B cell (primary cell): ENCODE measurements at regions not wholly inside any gene's neighbourhood (a gene's known extent, or its start where the extent isn't known, plus 50 kb on each side); places are given as distances from the start of the nearest gene placed in this dataset.

Experiments
- ATAC-seq: fragments of 200-7000 bp; cut with Tn5 transposase; one replicate; pipeline ENCODE4 v1.10.0; 2021; ENCODE audit warnings: low read depth, mild to moderate bottlenecking, moderate number of reproducible peaks, moderate library complexity
- CTCF ChIA-PET: fragments of 350-600 bp; sonication (Branson Sonifier 250); formaldehyde crosslinking; loops from one replicate; lab custom pipeline; 2021; ENCODE audit warnings: antibody characterized with exemption, inconsistent platforms; lab: Charles Lee
- POLR2A ChIA-PET: fragments of 350-600 bp; sonication (Branson Sonifier 250); formaldehyde crosslinking; loops from one replicate; lab custom pipeline; 2021; ENCODE audit warnings: antibody characterized with exemption; lab: Charles Lee
- DNase-seq: peaks from one replicate; pipeline ENCODE4 v3.0.0; 2013
- H2AFZ ChIP-seq: 2 replicates; pipeline ENCODE4 v1.6.1; 2012; ENCODE audit warnings: mild to moderate bottlenecking, low read depth, low read length; ENCODE audit not compliant: insufficient read depth, poor library complexity, severe bottlenecking
- H3K27ac ChIP-seq, 2 donors: 1 replicate in 1 of 2; 2 replicates in 1 of 2; pipeline ENCODE4 v1.5.1; 2012 to 2013; ENCODE audit warnings: low read length in 2 of 2, mild to moderate bottlenecking in 2 of 2, moderate library complexity in 1 of 2
- H3K27me3 ChIP-seq, 4 experiments: fragments of 200-600 bp in 1 of 4; sonication (generic) in 1 of 4; replicated peaks in 1 of 4; 1 replicate in 2 of 4; 2 replicates in 2 of 4; pipeline versions ENCODE4 v1.6.1 to v1.7.0; 2013 to 2016; ENCODE audit warnings: low read length in 3 of 4, mild to moderate bottlenecking in 2 of 4, mixed read lengths in 1 of 4, moderate library complexity in 1 of 4; ENCODE audit not compliant: insufficient read depth in 4 of 4, control insufficient read depth in 3 of 4; ENCODE audit errors: control extremely low read depth in 1 of 4
- H3K36me3 ChIP-seq, 2 experiments: replicated peaks in 1 of 2; 1 replicate in 1 of 2; 2 replicates in 1 of 2; pipeline versions ENCODE4 v1.6.1 to v1.7.1; 2013; ENCODE audit warnings: low read length in 1 of 2; ENCODE audit not compliant: insufficient read depth in 2 of 2, control insufficient read depth in 1 of 2; ENCODE audit errors: control extremely low read depth in 1 of 2, extremely low read depth in 1 of 2
- H3K4me1 ChIP-seq, 2 donors: fragments of 200-600 bp in 1 of 2; sonication (generic) in 1 of 2; 1 replicate in 1 of 2; 2 replicates in 1 of 2; pipeline versions ENCODE4 v1.5.1 to v1.6.1; 2013 to 2017; ENCODE audit warnings: low read length in 2 of 2; ENCODE audit not compliant: control insufficient read depth in 2 of 2, insufficient read depth in 2 of 2
- H3K4me2 ChIP-seq: replicated peaks from 2 replicates; pipeline ENCODE3; 2012; ENCODE audit warnings: mild to moderate bottlenecking, low read depth, low read length; ENCODE audit not compliant: poor library complexity, severe bottlenecking
- H3K4me3 ChIP-seq, 5 experiments: fragments of 200-600 bp in 1 of 5; sonication (generic) in 1 of 5; 1 replicate in 3 of 5; 2 replicates in 2 of 5; pipeline versions ENCODE4 v1.5.1 to v1.7.0; 2011 to 2016; ENCODE audit warnings: low read length in 4 of 5, mild to moderate bottlenecking in 4 of 5, low read depth in 2 of 5, control low read depth in 1 of 5, moderate library complexity in 1 of 5; ENCODE audit not compliant: insufficient read depth in 1 of 5; ENCODE audit errors: control extremely low read depth in 1 of 5, extremely low read depth in 1 of 5
- H3K79me2 ChIP-seq: fragments of 200-600 bp; sonication (generic); one replicate; pipeline ENCODE4 v1.6.0; 2016; ENCODE audit warnings: low read length; ENCODE audit not compliant: control insufficient read depth, insufficient read depth
- H3K9ac ChIP-seq: fragments of 200-600 bp; sonication (generic); 2 replicates; pipeline ENCODE4 v1.6.1; 2017; ENCODE audit warnings: mild to moderate bottlenecking, low read length, moderate library complexity
- H3K9me3 ChIP-seq, 3 donors: one replicate each; pipeline versions ENCODE4 v1.6.1 to v1.7.1; 2013; ENCODE audit warnings: low read length in 2 of 3; ENCODE audit not compliant: control insufficient read depth in 2 of 3, insufficient read depth in 1 of 3; ENCODE audit errors: control extremely low read depth in 1 of 3
- H4K20me1 ChIP-seq: 2 replicates; pipeline ENCODE4 v1.6.0; 2012; ENCODE audit warnings: mild to moderate bottlenecking, low read length; ENCODE audit not compliant: insufficient read depth, control insufficient read depth, poor library complexity, severe bottlenecking
- H3K27ac Mint-ChIP-seq: one replicate; pipeline ENCODE4 v1.8.0; 2021; ENCODE audit warnings: mixed read lengths
- H3K27me3 Mint-ChIP-seq: one replicate; pipeline ENCODE4 v1.8.0; 2021; ENCODE audit warnings: mixed read lengths
- H3K4me1 Mint-ChIP-seq: one replicate; pipeline ENCODE4 v1.8.0; 2021; ENCODE audit warnings: mixed read lengths
- H3K4me3 Mint-ChIP-seq: one replicate; pipeline ENCODE4 v1.8.0; 2021; ENCODE audit warnings: mixed read lengths
- H3K9me3 Mint-ChIP-seq: one replicate; pipeline ENCODE4 v1.8.0; 2022; ENCODE audit warnings: mixed read lengths; ENCODE audit not compliant: insufficient read depth
- EZH2 ChIP-seq: IDR thresholded peaks from 2 replicates; pipeline ENCODE4 v1.6.1; 2012; ENCODE audit warnings: borderline replicate concordance, low read depth, mild to moderate bottlenecking, moderate library complexity, low read length; ENCODE audit not compliant: insufficient read depth, poor library complexity, severe bottlenecking
- WGBS: methylation state at CpG from one replicate; pipeline ENCODE4 v1.1.5; 2013; ENCODE audit warnings: missing lambda C conversion rate; ENCODE audit not compliant: insufficient coverage; 5-methylcytosine and 5-hydroxymethylcytosine counted together
- intact Hi-C: fragments of 100-400 bp; cut with micrococcal nuclease; formaldehyde crosslinking; loops from one replicate; pipeline ENCODE4 v1.10.0; 2022
- TF ChIP-seq, protein P1 (sequence below): fragments of 200-600 bp; IDR thresholded peaks from one replicate; pipeline ENCODE4 v1.8.0; 2022; ENCODE audit warnings: antibody characterized with exemption, mild to moderate bottlenecking

DNA sequence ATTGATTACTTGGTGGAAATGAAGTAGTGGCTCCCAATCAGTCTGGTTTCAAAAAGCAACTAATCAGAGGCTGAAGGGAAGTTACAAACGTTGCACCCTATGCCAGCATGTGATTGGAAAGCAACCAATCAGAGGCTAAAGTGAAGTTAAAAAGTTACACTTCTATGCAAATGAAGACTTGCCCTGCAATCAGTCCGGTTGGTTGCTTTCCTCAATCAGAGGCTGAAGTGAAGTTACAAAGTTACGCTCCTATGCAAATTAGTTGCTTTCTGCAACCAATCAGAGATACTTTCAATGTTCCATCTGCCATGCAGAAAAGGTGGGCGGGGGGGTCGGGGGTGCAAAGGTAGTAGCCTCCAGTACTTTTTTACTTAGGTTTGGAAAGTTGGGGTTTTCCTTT lies 1077.1 kb downstream of the TYW1 start:
- POLR2A ChIA-PET, result no interaction called here
- H3K9me3 ChIP-seq, result peaks cover 0 to 9% (median 0%) of the 10 kb centered on the region in 3 donors
- no peaks in the 10 kb centered on the region for H4K20me1 ChIP-seq
- H3K4me1 ChIP-seq, result no peaks in the 10 kb centered on the region
- TF ChIP-seq, protein P1, sequence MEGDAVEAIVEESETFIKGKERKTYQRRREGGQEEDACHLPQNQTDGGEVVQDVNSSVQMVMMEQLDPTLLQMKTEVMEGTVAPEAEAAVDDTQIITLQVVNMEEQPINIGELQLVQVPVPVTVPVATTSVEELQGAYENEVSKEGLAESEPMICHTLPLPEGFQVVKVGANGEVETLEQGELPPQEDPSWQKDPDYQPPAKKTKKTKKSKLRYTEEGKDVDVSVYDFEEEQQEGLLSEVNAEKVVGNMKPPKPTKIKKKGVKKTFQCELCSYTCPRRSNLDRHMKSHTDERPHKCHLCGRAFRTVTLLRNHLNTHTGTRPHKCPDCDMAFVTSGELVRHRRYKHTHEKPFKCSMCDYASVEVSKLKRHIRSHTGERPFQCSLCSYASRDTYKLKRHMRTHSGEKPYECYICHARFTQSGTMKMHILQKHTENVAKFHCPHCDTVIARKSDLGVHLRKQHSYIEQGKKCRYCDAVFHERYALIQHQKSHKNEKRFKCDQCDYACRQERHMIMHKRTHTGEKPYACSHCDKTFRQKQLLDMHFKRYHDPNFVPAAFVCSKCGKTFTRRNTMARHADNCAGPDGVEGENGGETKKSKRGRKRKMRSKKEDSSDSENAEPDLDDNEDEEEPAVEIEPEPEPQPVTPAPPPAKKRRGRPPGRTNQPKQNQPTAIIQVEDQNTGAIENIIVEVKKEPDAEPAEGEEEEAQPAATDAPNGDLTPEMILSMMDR, result no peak
- no peak for TF ChIP-seq EZH2
- ATAC-seq, result no peak
- no peaks in the 10 kb centered on the region for H3K4me1 Mint-ChIP-seq
- H3K9me3 Mint-ChIP-seq, result no peaks in the 10 kb centered on the region
- no peaks in the 10 kb centered on the region for H3K27me3 Mint-ChIP-seq
- intact Hi-C loops, result no loop called here
- CTCF ChIA-PET, result no interaction called here
- H3K9ac ChIP-seq, result no peak overlapping the region
- no peak overlapping the region for H3K4me3 ChIP-seq
- no peak overlapping the region for H3K27ac Mint-ChIP-seq
- 100% methylated on average over 2 of the region's 5 CpGs for WGBS
- no peaks in the 10 kb centered on the region for H3K79me2 ChIP-seq
- no peak overlapping the region for H3K4me3 Mint-ChIP-seq
- H3K27me3 ChIP-seq, result no peaks in the 10 kb centered on the region
- H3K36me3 ChIP-seq, result no peaks in the 10 kb centered on the region
- no peak overlapping the region for H3K27ac ChIP-seq
- DNase-seq, result no peak
- no peak overlapping the region for H3K4me2 ChIP-seq
- no peak overlapping the region for H2AFZ ChIP-seq

DNA sequence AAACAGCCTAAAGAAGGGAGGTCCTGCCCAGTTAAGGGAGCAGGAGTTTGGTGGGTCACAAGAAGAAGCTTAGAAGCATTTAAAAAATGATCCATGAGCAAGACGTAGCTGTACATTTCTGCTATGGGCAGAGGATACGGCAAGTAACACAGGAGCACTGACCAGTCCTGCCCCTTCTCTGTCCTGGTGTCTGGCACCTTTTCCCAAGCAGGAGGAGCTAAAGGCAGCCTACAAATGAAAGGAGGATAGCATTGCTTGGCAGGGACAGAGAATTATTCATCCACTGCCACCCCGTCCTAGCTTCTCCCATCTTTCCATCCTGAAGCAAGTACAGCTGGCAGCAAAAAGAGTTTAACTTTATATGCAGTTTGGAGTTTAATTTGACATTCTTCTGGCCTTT lies 1077.6 kb downstream of the TYW1 start:
- Histone ChIP-seq H3K79me2 (no peaks in the 10 kb centered on the region), H2AFZ (no peak overlapping the region), H3K9ac (no peak overlapping the region), H3K9me3 (peaks cover 0 to 9% (median 0%) of the 10 kb centered on the region in 3 donors), H3K36me3 (no peaks in the 10 kb centered on the region), H4K20me1 (no peaks in the 10 kb centered on the region), H3K4me1 (no peaks in the 10 kb centered on the region), H3K27ac (no peak overlapping the region), H3K27me3 (no peaks in the 10 kb centered on the region), H3K4me3 (no peak overlapping the region), H3K4me2 (no peak overlapping the region)
- Mint-ChIP-seq H3K9me3 (no peaks in the 10 kb centered on the region), H3K4me3 (no peak overlapping the region), H3K27ac (no peak overlapping the region), H3K4me1 (no peaks in the 10 kb centered on the region), H3K27me3 (no peaks in the 10 kb centered on the region)
- TF ChIP-seq, protein P1, result no peak
- no peak for TF ChIP-seq EZH2
- DNase-seq (no peak), ATAC-seq (no peak)
- POLR2A ChIA-PET, result no interaction called here
- intact Hi-C loops, result no loop called here
- CTCF ChIA-PET, result no interaction called here
- WGBS, result 100% methylated on average over 2 of the region's 3 CpGs
